Activated CD8-positive, alpha-beta memory T cell treated with anti-CD3 and anti-CD28 coated beads, Interleukin-2, amount 50 U/mL, for 48 hours (primary cell): ENCODE measurements at regions not wholly inside any gene's neighbourhood (a gene's known extent, or its start where the extent isn't known, plus 50 kb on each side); places are given as distances from the start of the nearest gene placed in this dataset.
"Not testable (repeated sequence)": the region's sequence is repeated elsewhere in the genome, so short reads cannot be mapped to it uniquely, and the experiment has no call there.

Experiments used
- DNase-seq: peaks from one replicate; pipeline ENCODE4 v3.0.0-alpha.2; 2020

DNA sequence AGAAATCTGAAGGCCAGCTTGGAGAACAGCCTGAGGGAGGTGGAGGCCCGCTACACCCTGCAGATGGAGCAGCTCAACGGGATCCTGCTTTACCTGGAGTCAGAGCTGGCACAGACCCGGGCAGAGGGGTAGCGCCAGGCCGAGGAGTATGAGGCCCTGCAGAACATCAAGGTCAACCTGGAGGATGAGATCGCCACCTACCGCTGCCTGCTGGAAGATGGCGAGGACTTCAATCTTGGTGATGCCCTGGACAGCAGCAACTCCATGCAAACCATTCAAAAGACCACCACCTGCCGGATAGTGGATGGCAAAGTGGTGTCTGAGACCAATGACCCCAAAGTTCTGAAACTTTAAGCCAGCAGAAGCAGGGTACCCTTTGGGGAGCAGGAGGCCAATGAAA is 318.4 kb downstream of the ZFHX3 start:
- not testable (repeated sequence) for DNase-seq

DNA sequence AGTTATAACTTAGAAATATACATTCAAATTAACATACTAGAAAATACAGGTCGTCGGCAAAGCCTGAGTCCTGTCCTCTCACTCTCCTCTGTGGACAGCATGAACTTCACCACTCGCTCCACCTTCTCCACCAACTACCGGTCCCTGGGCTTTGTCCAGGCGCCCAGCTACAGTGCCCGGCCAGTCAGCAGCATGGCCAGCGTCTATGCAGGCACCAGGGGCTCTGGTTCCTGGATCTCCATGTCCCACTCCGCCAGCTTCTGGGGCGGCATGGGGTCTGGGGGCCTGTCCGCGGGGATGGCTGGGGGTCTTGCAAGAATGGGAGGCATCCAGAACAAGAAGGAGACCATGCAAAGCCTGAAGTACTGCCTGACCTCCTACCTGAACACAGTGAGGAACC is 319.4 kb downstream of the ZFHX3 start:
- no peak for DNase-seq

DNA sequence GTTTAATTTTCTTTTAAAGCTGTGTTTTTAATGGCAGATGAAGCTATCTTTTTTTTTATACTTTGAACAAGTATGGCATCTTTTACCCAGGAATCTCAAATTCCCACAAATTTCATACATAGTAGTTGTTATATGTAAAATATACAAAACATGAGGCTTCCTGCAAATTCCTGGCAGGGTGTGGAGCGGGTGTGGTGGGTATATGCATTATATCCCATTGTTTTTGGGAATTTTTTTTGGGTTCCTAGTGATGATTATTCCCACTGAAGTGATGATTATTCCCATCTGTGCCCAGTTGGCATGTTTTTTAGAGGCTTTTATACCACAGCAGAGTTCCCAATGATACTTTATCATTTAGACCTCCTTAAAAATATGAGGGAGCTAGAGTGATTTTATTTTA is 320.4 kb downstream of the ZFHX3 start:
- DNase-seq, result no peak

DNA sequence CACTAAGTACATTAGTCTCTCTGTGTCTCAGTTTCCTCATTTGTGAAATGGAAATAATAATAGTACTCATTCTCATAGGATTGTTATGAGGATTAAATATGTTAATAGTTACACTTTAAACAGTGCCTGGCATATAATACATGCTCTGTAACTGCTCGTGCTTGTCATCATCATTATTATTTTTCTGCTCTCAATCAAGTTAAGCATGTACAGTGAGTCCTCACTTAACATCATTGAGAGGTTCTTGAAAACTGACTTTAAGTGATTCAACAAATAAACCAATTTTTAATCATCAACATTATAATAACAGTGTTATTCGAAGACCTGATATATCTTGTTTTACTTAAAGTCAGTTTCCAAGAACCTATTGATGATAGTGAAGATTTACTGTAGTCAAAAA is 322.3 kb downstream of the ZFHX3 start:
- DNase-seq, result no peak

DNA sequence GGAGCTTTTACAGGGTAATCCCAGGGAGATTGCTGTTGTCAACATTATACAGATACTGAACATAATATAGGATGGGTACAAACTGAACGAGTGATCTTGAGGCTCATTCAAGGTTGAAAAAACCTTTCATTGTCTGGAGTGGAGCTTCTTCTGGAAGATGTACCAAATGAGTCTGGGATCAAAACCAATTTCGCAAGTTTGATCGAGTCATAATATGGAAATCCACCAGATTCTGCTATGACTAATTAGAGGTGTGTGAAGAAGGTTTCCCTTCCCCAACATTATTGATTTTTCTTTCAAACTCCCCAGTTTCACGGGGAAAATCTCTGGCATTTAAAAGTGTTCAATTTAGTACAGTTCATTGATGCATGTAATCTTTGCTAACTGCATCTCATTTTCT is 324.1 kb downstream of the ZFHX3 start:
- DNase-seq, result no peak

DNA sequence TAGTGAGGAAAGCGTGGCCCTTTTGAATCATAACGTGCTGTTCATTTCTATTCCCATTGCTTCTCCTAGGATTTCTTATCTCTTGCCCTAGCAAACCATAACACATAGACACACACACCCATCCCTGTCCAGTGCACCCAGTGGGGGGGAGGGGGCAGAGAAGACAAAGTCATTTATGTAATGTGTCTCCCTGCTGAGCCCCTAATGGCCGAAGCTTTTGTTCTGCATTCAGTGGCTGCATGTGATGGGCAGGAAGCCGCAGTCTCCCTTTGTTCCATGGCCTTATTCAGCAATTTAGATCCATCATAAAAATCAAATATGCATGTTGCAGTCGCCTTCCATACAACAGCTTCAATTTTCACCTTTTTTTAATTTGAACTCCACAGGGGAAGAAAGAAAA is 325.4 kb downstream of the ZFHX3 start:
- no peak for DNase-seq

DNA sequence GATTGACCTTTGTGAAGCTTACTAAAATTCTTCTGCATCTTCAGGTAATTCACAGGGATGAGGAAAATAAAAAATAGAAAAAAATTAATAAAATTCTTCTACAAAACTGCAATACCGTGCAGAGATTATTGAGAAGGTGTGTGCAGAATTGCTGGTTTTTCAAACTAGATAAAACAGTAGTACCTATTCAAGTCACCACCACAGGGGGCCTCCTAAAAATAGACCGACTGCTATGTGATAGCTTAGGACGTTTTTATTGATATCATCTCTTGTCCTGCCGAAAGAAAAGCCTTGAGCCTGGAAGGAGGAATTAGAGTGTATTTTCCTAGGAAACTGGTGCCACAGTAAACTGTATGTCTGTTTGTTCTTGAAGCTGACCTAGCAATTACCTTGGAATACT is 325.9 kb downstream of the ZFHX3 start:
- DNase-seq, result no peak

DNA sequence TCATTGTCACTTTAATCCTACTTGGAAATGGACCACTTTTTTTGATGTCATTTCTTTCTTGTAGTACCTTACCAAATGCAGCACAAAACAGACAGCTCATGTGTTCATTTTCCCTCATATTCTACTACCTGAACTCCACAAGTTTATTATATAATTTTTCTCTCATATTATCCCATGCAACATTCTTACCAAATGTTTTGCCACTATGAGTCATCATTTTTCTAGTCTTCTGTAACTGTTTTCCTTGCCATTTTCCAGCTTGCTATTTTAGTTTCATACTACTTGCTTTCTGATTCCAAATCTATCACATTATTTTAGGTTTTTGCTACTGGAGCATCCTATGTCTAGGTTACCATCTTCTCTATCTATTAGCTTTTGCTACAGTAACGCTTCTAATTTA is 332.7 kb downstream of the ZFHX3 start:
- no peak for DNase-seq

DNA sequence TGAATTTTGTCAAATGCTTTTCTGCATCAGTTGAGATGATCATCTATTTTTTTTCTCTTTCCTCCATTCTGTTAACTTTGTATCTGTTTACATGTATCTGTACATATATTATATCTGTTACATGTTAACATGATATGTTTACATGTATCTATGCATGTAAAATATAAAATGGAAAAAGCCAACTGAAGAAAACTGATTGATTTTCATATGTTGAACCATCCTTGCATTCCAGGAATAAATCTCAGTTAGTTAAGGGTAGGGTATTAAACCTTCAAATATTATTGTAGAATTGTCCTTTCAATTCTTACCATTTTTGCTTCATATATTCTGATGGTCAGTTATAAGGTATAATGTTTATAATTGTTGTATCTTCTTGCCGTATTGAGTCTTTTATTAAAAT is 336.1 kb downstream of the ZFHX3 start:
- no peak for DNase-seq

DNA sequence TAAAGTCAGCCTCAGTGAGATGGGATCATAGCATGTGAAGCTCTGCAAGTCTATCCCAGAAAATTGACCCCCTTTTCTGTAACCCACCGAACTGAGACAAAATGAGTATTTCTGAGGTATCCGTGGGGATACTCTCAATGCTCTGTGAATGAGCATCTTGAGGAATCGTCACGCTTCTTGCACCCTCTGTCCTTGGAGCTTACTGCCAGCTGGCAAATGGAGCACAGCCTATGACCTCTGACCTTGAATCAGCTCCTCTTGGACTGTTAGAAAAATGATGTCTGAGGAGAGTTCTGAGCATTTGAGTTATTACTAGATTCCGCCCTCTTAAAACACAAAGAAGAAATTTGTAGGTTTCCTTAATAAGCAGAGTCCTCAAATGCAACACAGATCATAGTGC is 342.1 kb downstream of the ZFHX3 start:
- DNase-seq, result no peak

DNA sequence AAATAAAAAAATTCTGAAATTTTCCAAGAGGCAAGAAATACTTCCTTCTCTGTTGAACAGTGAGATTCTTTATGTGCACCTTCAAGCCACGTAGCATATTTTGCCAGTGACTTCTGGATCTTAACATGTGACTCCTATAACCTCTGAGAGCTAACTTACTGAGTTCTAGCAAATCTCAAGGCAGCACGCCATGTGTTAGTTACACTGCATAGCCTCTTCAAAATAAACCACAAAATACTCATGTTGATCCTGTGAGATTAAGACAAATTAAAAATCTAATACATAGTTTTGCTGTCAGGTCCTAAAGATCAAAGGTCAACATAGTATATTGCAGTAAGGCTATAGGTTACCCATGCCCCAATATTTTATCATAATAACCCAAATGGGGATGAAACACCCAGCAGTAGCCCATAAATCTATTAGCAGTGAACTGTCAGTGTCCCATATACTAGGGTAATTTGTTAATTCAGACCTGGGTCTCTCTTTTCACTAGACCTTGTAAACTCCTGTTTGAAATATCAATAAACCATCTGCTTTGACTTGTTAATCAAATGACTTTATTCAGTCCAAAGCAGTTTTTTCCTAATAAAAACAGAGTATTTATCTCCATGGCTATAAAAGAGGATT is 343.1 kb downstream of the ZFHX3 start:
- DNase-seq, result no peak

DNA sequence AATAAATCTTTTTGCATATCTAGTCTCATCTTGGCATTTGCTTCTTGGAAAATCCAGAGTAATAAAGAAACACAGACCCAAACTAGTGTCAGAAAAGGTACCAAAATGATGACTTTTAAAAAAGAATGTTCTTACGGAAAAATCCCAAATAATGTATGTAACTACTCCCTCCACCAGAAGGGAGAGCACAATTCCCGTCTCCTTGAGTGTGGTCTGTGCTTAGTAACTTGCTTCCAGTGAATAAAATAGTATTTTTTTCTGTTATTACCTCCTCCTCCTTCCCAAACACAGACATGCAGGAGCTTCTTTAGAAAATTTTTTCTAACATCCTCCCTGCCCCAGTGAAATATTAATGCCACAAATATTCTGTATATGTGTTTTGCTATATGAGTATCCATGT is 358.1 kb downstream of the ZFHX3 start:
- no peak for DNase-seq

DNA sequence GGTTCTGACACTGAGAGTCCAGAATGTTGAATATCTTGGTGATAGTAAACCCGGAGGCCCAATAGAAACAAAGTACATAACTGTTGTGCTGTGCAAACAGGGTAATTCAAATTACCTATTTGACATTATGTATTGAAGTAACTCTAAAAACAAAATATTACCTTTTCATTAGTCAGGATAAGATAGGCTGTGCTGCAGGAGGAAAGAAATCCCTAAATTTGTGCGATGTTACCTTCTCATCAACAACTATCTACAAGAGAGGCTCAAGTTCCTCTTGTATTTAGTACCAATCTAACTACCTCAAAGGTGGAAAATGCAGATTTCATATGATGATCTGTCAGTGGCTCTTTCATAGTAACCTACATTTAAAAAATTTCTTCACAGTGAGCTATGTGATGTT is 367.2 kb downstream of the ZFHX3 start:
- DNase-seq, result no peak

DNA sequence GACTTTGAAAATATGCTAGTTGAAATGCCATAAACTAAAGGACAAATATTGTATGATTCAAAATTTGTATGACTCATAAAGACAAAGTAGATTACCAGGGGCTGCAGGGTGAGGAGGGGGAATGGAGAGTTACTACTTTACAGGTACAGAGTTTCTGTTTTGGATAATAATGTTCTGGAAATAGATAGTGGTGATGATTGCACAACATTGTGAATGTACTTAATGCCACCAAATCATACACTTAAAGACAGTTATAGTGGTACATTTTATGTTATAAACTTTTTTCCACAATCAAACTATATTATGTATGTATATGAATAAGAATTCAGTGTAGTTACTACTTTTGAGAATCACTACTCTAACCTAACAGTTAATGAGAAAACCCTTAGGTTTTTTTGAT is 368.1 kb downstream of the ZFHX3 start:
- DNase-seq, result no peak

DNA sequence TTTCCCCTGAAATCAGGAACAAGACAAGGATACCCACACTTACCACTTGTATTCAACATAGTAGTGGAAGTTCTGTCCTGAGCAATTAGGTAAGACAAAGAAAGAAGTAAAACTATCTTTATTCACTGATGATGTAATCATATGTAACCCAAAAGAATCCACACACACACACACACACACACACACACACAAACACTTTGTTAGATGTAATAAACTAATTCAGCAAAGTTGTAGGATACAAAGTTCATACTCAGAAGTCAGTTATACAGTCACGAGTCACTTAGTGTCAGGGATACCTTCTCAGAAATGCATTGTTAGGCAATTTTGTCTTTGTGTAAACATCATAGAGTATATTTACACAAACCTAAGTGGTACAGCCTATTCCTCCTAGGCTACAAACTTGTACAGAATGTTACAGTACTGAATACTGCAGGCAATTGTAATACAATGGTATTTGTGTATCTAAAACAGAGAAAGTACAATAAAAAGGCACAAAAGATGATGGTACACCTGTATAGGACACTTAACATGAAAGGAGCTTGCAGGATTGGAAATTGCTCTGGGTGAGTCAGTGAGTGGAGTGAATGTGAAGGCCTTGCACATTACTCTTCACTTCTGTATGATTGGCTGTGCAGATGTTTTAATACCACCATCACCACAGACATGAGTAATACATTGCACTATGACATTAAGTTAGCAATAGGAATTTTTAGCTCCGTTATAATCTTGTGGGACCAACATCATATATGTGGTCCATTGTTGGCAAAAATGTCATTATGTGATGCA is 370.1 kb downstream of the ZFHX3 start:
- no peak for DNase-seq

DNA sequence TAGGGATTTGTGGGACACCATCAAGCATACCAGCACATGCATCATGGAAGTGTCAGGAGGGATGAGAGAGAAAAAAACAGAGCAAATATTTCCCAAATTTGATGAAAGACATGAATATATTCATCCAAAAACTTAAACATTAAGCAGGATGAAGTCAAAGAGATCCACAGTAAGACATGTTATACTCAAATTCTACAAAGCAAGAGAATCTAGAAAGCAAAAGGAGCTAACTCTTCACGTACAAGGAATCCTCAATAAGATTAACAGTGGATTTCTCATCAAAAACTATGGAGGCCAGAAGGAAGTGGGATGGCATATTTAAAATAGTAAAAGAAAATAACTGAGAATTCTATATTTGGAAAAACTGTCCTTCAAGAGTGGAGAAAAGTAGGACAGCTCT is 374.8 kb downstream of the ZFHX3 start:
- DNase-seq, result no peak

DNA sequence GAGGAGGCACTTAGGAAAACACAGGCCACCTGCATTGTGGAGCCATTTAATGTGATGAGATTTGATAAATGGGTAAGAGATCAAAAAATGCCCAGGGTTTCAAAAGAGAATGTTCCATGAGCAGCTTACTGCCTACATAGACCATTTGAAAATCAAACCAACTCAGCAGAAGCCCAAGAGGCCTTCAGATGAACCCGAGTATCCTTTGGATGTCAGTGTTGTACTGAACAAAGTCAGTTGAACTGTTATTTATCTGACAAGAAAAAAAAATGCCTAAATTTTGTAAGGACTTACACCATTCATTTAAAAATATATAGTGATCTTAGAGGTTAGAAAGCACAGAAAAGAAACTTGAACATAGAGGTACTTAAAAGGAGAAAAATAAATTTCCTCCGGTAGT is 381.7 kb downstream of the ZFHX3 start:
- no peak for DNase-seq

DNA sequence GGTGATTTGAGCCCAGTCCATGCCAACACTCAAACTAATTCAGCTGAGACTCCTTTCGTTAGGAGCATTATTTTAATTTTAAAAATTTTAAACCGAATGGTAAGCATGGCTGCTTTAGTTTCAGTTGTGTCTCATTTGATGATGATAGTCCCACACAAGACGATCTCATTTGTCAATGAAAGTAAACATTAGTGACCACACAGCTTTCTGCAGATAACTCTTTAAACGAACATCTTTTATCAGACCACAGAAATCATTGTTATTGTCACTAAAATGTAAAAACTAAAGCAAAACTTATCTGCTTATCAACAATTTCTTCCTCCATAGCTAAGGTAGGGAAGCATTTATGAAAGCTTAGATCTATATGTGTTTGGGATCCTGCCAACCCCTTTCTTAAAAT is 382.2 kb downstream of the ZFHX3 start:
- no peak for DNase-seq

DNA sequence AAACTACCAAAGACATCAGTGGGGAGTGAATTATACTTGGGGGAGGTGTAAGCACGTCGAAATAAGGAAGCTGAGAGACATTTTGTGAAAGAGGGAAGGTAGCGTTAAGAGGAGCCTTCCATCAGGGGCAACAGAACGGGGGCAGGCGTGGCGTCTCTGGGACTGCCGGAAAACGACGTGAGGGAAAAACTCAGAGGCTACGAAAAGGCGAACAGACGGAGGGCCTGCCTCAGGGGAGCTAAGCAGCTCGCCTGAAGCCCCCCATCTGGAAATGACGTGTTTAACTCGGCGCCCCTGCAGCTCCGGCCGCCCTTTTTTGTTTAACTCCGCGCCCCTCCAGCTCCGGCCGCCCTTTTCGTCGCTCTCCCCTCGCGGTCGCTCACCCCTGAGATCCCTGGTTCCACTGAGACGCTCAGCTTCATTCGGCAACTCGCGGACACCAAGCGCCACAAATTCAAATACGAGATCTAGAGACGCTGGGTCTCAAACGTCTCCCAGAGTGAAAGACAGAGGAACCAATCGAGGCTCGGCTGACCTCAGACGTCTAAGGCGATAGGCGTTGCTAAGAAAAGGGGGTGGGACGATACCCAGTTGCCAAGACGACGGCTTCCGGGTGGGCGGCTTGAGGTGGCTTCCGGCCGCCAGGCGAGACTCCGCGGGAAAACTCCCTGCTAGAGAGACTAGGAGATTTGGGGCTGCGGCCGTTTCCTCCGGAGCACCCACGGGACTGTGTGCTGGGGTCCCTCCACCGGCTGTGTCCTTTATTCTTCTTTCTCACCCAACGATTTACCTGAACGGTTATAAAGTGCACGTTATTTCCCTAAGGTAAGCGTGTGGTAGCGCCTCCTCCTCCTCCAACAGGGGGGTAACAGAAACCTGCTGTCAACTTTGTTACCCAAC is 383.2 kb downstream of the ZFHX3 start:
- peak; percentile 93 for DNase-seq

DNA sequence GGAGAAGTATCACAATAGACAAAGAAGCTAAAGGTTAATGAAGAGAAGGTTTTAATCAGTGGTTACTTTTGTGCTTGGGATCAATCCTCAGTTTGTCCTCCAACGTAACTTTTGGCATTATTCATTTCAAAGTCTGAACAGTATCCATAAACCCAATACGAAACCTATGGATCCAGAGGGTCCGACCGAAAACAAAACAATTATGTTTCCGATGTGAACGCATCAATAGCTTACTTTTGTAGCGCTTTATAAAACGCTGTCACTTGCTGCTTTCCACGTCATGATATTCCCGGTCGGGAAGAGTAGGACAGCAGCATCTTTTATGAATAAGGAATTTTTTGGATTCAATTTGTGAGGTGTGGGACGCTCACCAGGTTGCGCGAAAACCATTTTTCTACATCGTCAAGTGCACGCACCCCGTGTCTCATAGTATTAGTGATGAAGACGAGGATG is 383.8 kb downstream of the ZFHX3 start:
- DNase-seq, result no peak

DNA sequence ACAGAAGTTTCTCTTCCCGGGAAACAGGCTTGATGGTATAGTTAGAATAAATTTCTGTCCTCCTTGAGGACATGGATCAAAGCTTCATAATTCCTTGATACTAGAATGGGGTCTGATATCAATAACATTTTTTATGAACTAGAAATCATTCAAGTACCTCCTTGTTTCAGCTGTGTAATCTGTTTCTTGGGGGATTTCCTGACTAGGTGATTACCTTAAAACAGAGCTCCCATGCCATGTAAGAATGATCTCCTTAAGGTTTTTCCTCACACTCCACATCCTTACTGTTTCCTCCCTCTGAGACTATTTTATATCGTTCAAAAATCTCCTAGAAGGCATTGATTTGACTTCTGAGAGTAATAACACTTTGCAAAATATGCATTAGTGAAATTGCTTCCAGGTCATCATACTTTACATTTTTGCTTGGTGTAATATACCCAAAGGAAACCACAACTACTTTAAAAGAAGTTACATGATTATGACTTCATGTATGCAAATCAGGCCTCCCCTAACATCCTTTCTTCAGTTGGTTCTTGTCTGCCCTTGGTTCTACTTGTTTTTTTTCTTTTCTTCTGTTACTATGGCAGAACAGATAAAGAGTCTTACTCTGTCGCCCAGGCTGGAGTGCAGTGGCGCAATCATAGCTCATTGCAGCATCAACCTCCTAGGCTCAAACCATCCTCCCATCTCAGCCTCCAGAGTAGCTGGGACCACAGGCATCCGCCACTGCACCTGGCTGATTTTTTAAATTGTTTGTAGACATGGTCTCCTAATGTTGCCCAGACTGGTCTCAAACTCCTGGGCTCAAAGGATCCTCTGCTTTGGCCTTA is 388.8 kb downstream of the ZFHX3 start:
- DNase-seq, result no peak

DNA sequence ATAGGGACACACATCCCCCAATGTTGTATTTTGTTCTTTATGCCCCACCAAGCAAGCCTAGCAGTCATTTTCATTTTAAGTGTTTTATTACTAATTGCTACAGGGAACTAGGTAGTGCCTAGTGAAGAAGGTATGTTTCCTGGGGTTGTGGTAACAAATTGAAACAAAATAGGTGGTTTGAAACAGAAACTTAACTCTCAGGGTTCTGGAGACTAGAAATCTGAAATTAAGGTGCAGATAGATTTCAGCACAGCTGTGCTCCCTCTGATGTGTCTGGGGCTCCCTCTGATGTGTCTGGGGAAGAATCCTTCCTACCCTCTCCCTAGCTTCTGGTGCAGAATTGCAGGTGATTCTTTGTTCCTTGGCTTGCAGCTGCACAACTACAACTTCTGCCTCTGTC is 390.1 kb downstream of the ZFHX3 start:
- DNase-seq, result no peak

DNA sequence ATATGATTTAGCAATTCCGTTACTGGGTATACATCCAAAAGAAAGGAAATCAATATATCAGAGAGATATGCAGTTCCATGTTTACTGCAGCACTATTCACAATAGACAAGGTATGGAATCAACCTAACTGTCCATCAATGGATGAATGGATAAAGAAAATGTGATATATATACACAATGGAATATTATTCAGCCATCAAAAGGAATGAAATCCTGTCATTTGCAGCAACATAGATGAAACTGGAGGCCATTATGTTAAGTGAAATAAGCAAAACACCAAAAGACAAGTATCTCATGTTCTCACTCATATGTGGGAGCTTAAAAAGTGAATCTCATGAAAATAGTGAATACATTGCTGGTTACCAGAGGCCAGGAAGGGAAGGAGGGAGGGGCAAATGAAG is 390.8 kb downstream of the ZFHX3 start:
- DNase-seq, result no peak
